ENCODE measurements at regions not wholly inside any gene's neighbourhood (a gene's known extent, or its start where the extent isn't known, plus 50 kb on each side); places are given as distances from the start of the nearest gene placed in this dataset.

DNA sequence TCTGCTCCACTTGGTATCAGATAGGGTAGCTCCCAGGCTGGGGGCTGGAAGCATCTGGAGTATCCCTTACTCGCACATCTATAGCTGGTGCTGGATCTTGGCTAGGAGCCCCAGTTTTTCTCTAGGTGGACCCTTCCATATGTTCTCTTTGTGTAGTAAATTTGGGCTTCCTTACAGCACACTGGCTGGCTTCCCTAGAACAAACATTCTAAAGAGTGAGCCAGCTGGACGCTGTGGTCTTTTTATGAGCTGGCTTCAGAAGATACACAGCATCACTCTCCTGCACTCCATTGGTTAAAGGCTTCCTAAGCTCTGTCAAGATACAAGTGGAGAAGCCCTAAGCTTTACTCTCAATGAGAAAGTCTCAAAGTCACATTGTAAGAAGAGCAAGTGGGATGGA is 322.1 kb downstream of the WDR72 start:
- Histone ChIP-seq H3K4me2 (no peak overlapping the region), H2AFZ (ENCODE audit: low read depth) (no peak overlapping the region), H3K36me3 (replicated peaks in 1 of 2; ENCODE audit: control insufficient read depth in 1 of 2, insufficient read depth in 2 of 2, low read length in 1 of 2) (no peaks in the 10 kb centered on the region), H3K79me2 (ENCODE audit: insufficient read depth) (no peaks in the 10 kb centered on the region), H3K9me2 (no peaks in the 10 kb centered on the region), H3K4me1 (ENCODE audit: control insufficient read depth in 1 of 2, insufficient read depth in 2 of 2, low read depth in 1 of 2, low read length in 1 of 2) (no peaks in the 10 kb centered on the region), H3K9me3 (no peaks in the 10 kb centered on the region), H3K4me3 (ENCODE audit: low read depth in 2 of 2, low read length in 1 of 2) (no peak overlapping the region), H4K20me1 (ENCODE audit: insufficient read depth) (no peaks in the 10 kb centered on the region), H3F3A (replicated peaks; ENCODE audit: insufficient read depth) (no peaks in the 10 kb centered on the region), H3K9ac (no peak overlapping the region), H3K27ac (ENCODE audit: low read depth in 2 of 2, low read length in 1 of 2) (no peak overlapping the region), H3K27me3 (ENCODE audit: insufficient read depth) (no peaks in the 10 kb centered on the region)
- DNase-seq = no peak
- ChIA-PET POLR2A (no interaction called here), CTCF (no interaction called here)
- WGBS (ENCODE audit: low lambda C conversion rate) = 6% methylated on average over 2 of the region's 2 CpGs
- no peak for TF ChIP-seq JUND (IDR thresholded peaks at IDR 0.05)
- no peak for TF ChIP-seq GABPA (IDR thresholded peaks at IDR 0.05; ENCODE audit: low read depth)
- TF ChIP-seq, protein P1, sequence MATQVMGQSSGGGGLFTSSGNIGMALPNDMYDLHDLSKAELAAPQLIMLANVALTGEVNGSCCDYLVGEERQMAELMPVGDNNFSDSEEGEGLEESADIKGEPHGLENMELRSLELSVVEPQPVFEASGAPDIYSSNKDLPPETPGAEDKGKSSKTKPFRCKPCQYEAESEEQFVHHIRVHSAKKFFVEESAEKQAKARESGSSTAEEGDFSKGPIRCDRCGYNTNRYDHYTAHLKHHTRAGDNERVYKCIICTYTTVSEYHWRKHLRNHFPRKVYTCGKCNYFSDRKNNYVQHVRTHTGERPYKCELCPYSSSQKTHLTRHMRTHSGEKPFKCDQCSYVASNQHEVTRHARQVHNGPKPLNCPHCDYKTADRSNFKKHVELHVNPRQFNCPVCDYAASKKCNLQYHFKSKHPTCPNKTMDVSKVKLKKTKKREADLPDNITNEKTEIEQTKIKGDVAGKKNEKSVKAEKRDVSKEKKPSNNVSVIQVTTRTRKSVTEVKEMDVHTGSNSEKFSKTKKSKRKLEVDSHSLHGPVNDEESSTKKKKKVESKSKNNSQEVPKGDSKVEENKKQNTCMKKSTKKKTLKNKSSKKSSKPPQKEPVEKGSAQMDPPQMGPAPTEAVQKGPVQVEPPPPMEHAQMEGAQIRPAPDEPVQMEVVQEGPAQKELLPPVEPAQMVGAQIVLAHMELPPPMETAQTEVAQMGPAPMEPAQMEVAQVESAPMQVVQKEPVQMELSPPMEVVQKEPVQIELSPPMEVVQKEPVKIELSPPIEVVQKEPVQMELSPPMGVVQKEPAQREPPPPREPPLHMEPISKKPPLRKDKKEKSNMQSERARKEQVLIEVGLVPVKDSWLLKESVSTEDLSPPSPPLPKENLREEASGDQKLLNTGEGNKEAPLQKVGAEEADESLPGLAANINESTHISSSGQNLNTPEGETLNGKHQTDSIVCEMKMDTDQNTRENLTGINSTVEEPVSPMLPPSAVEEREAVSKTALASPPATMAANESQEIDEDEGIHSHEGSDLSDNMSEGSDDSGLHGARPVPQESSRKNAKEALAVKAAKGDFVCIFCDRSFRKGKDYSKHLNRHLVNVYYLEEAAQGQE (IDR thresholded peaks at IDR 0.05; ENCODE audit: low read depth, low read length) = no peak
- no peak for TF ChIP-seq MXI1 (IDR thresholded peaks at IDR 0.05; ENCODE audit: low read depth, low read length)
- no peak for TF ChIP-seq RCOR1 (IDR thresholded peaks at IDR 0.05; ENCODE audit: low read length)
- TF ChIP-seq POLR2AphosphoS5 (IDR thresholded peaks at IDR 0.05; ENCODE audit: low read depth, low read length) = no peak
- no peak for TF ChIP-seq TEAD4 (IDR thresholded peaks at IDR 0.05; ENCODE audit: borderline replicate concordance, insufficient read depth)

GRCh38 chr15:53434174-53434678 is 325.2 kb downstream of the WDR72 start:
- Histone ChIP-seq H3K9me2 (no peaks in the 10 kb centered on the region), H3F3A (replicated peaks; ENCODE audit: insufficient read depth) (no peaks in the 10 kb centered on the region), H3K27ac (ENCODE audit: low read depth in 2 of 2, low read length in 1 of 2) (no peak overlapping the region), H3K36me3 (replicated peaks in 1 of 2; ENCODE audit: control insufficient read depth in 1 of 2, insufficient read depth in 2 of 2, low read length in 1 of 2) (no peaks in the 10 kb centered on the region), H2AFZ (ENCODE audit: low read depth) (no peak overlapping the region), H3K4me1 (ENCODE audit: control insufficient read depth in 1 of 2, insufficient read depth in 2 of 2, low read depth in 1 of 2, low read length in 1 of 2) (no peaks in the 10 kb centered on the region), H3K79me2 (ENCODE audit: insufficient read depth) (no peaks in the 10 kb centered on the region), H3K9me3 (no peaks in the 10 kb centered on the region), H3K27me3 (ENCODE audit: insufficient read depth) (peaks cover 5% of the 10 kb centered on the region; the same call in 1 of the 2 replicates), H4K20me1 (ENCODE audit: insufficient read depth) (no peaks in the 10 kb centered on the region), H3K4me3 (ENCODE audit: low read depth in 2 of 2, low read length in 1 of 2) (no peak overlapping the region), H3K9ac (no peak overlapping the region), H3K4me2 (no peak overlapping the region)
- 2% methylated on average over 4 of the region's 4 CpGs for WGBS (ENCODE audit: low lambda C conversion rate)
- ChIA-PET CTCF (no interaction called here), POLR2A (no interaction called here)
- DNase-seq = no peak
- TF ChIP-seq, protein P2, sequence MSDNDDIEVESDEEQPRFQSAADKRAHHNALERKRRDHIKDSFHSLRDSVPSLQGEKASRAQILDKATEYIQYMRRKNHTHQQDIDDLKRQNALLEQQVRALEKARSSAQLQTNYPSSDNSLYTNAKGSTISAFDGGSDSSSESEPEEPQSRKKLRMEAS (IDR thresholded peaks at IDR 0.05; ENCODE audit: low read depth) = no peak
- TF ChIP-seq TCF12 (IDR thresholded peaks at IDR 0.05) (no peak), FOSL2 (IDR thresholded peaks at IDR 0.05; ENCODE audit: borderline replicate concordance, low read depth) (no peak), RFX5 (IDR thresholded peaks at IDR 0.05; ENCODE audit: low read length) (no peak), GABPA (IDR thresholded peaks at IDR 0.05; ENCODE audit: low read depth) (no peak), RCOR1 (IDR thresholded peaks at IDR 0.05; ENCODE audit: low read length) (no peak), USF2 (IDR thresholded peaks at IDR 0.05; ENCODE audit: borderline replicate concordance, low read depth, low read length) (no peak), EZH2phosphoT487 (IDR thresholded peaks at IDR 0.05; ENCODE audit: borderline replicate concordance, low read depth) (no peak), JUND (IDR thresholded peaks at IDR 0.05) (no peak), SMC3 (IDR thresholded peaks at IDR 0.05; ENCODE audit: low read depth, low read length) (no peak)
- TF ChIP-seq, protein P3, sequence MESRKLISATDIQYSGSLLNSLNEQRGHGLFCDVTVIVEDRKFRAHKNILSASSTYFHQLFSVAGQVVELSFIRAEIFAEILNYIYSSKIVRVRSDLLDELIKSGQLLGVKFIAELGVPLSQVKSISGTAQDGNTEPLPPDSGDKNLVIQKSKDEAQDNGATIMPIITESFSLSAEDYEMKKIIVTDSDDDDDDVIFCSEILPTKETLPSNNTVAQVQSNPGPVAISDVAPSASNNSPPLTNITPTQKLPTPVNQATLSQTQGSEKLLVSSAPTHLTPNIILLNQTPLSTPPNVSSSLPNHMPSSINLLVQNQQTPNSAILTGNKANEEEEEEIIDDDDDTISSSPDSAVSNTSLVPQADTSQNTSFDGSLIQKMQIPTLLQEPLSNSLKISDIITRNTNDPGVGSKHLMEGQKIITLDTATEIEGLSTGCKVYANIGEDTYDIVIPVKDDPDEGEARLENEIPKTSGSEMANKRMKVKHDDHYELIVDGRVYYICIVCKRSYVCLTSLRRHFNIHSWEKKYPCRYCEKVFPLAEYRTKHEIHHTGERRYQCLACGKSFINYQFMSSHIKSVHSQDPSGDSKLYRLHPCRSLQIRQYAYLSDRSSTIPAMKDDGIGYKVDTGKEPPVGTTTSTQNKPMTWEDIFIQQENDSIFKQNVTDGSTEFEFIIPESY (IDR thresholded peaks at IDR 0.05; ENCODE audit: borderline replicate concordance, low read depth) = no peak
- TF ChIP-seq, protein P4, sequence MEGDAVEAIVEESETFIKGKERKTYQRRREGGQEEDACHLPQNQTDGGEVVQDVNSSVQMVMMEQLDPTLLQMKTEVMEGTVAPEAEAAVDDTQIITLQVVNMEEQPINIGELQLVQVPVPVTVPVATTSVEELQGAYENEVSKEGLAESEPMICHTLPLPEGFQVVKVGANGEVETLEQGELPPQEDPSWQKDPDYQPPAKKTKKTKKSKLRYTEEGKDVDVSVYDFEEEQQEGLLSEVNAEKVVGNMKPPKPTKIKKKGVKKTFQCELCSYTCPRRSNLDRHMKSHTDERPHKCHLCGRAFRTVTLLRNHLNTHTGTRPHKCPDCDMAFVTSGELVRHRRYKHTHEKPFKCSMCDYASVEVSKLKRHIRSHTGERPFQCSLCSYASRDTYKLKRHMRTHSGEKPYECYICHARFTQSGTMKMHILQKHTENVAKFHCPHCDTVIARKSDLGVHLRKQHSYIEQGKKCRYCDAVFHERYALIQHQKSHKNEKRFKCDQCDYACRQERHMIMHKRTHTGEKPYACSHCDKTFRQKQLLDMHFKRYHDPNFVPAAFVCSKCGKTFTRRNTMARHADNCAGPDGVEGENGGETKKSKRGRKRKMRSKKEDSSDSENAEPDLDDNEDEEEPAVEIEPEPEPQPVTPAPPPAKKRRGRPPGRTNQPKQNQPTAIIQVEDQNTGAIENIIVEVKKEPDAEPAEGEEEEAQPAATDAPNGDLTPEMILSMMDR (IDR thresholded peaks at IDR 0.05) = no peak
- TF ChIP-seq, protein P5, sequence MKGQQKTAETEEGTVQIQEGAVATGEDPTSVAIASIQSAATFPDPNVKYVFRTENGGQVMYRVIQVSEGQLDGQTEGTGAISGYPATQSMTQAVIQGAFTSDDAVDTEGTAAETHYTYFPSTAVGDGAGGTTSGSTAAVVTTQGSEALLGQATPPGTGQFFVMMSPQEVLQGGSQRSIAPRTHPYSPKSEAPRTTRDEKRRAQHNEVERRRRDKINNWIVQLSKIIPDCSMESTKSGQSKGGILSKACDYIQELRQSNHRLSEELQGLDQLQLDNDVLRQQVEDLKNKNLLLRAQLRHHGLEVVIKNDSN (IDR thresholded peaks at IDR 0.05; ENCODE audit: borderline replicate concordance, low read depth) = no peak

Data from SK-N-SH (cell line).